Trophoblast cell (in vitro differentiated cells and primary cell): ENCODE measurements at regions not wholly inside any gene's neighbourhood (a gene's known extent, or its start where the extent isn't known, plus 50 kb on each side); places are given as distances from the start of the nearest gene placed in this dataset.

ENCODE experiments used
- DNase-seq, 2 donors: peaks; one replicate each; pipeline ENCODE4 v3.0.0-alpha.2; 2016
- H2AFZ ChIP-seq: 2 replicates; pipeline ENCODE4 v1.6.1; 2013; ENCODE audit warnings: low read length, moderate library complexity, mild to moderate bottlenecking; ENCODE audit not compliant: insufficient read depth, poor library complexity
- H2AK5ac ChIP-seq: 2 replicates; pipeline ENCODE4 v1.6.1; 2013; ENCODE audit warnings: mild to moderate bottlenecking, low read length
- H2BK120ac ChIP-seq: 2 replicates; pipeline ENCODE4 v1.6.1; 2013; ENCODE audit warnings: low read length, mild to moderate bottlenecking, moderate library complexity; ENCODE audit not compliant: insufficient read depth, poor library complexity
- H2BK12ac ChIP-seq: 2 replicates; pipeline ENCODE4 v1.6.1; 2013; ENCODE audit warnings: mild to moderate bottlenecking, low read length, moderate library complexity
- H2BK5ac ChIP-seq: 2 replicates; pipeline ENCODE4 v1.6.1; 2013; ENCODE audit warnings: low read length, low read depth, moderate library complexity, mild to moderate bottlenecking; ENCODE audit not compliant: poor library complexity
- H3K14ac ChIP-seq: 2 replicates; pipeline ENCODE4 v1.6.1; 2013; ENCODE audit warnings: mild to moderate bottlenecking, low read length
- H3K18ac ChIP-seq: 2 replicates; pipeline ENCODE4 v1.6.1; 2013; ENCODE audit warnings: mild to moderate bottlenecking, low read length
- H3K23ac ChIP-seq: 2 replicates; pipeline ENCODE4 v1.6.1; 2013; ENCODE audit warnings: low read length
- H3K27ac ChIP-seq: 2 replicates; pipeline ENCODE4 v1.5.1; 2013; ENCODE audit warnings: low read depth, mild to moderate bottlenecking, inconsistent platforms, low read length, moderate library complexity
- H3K27me3 ChIP-seq: 2 replicates; pipeline ENCODE4 v1.6.1; 2013; ENCODE audit warnings: inconsistent platforms, mild to moderate bottlenecking, low read length, moderate library complexity; ENCODE audit not compliant: insufficient read depth
- H3K36me3 ChIP-seq, 2 experiments: 1 replicate in 1 of 2; 2 replicates in 1 of 2; pipeline ENCODE4 v1.6.1; 2013; ENCODE audit warnings: low read length in 2 of 2, mild to moderate bottlenecking in 2 of 2, moderate library complexity in 1 of 2; ENCODE audit not compliant: insufficient read depth in 2 of 2, control insufficient read depth in 1 of 2
- H3K4ac ChIP-seq: 2 replicates; pipeline ENCODE4 v1.6.1; 2013; ENCODE audit warnings: low read depth, mild to moderate bottlenecking, low read length, moderate library complexity
- H3K4me1 ChIP-seq, 2 experiments: 1 replicate in 1 of 2; 2 replicates in 1 of 2; pipeline ENCODE4 v1.6.1; 2013; ENCODE audit warnings: low read length in 2 of 2, mild to moderate bottlenecking in 2 of 2, moderate library complexity in 1 of 2; ENCODE audit not compliant: insufficient read depth in 2 of 2, control insufficient read depth in 1 of 2
- H3K4me2 ChIP-seq: 2 replicates; pipeline ENCODE4 v1.6.1; 2013; ENCODE audit warnings: inconsistent platforms, mild to moderate bottlenecking, low read length, moderate library complexity
- H3K4me3 ChIP-seq: 2 replicates; pipeline ENCODE4 v1.5.1; 2013; ENCODE audit warnings: mild to moderate bottlenecking, low read depth, low read length, inconsistent platforms
- H3K79me1 ChIP-seq: one replicate; pipeline ENCODE4 v1.6.1; 2013; ENCODE audit warnings: low read length
- H3K79me2 ChIP-seq: 2 replicates; pipeline ENCODE4 v1.6.1; 2013; ENCODE audit warnings: low read length, mild to moderate bottlenecking; ENCODE audit not compliant: control insufficient read depth, insufficient read depth, poor library complexity
- H3K9ac ChIP-seq: 2 replicates; pipeline ENCODE4 v1.6.1; 2013; ENCODE audit warnings: mild to moderate bottlenecking, low read length
- H3K9me3 ChIP-seq: 2 replicates; pipeline ENCODE4 v1.6.1; 2013; ENCODE audit warnings: low read depth, mild to moderate bottlenecking, control low read depth, inconsistent platforms, low read length; ENCODE audit not compliant: insufficient read depth
- H4K12ac ChIP-seq: 2 replicates; pipeline ENCODE4 v1.6.1; 2013; ENCODE audit warnings: low read depth, mild to moderate bottlenecking, low read length, moderate library complexity
- H4K8ac ChIP-seq: 2 replicates; pipeline ENCODE4 v1.6.1; 2013; ENCODE audit warnings: low read depth, mild to moderate bottlenecking, low read length, moderate library complexity
- H4K91ac ChIP-seq: one replicate; pipeline ENCODE4 v1.6.1; 2013; ENCODE audit warnings: low read depth, mild to moderate bottlenecking, low read length, moderate library complexity
- WGBS: extraction: QIAGEN DNeasy Blood & Tissue Kit; methylation state at CpG from one replicate; pipeline ENCODE4 v1.1.7; 2013; ENCODE audit warnings: missing lambda C conversion rate; ENCODE audit not compliant: insufficient read length, insufficient coverage; ENCODE audit errors: extremely low coverage; 5-methylcytosine and 5-hydroxymethylcytosine counted together

- H3K18ac ChIP-seq = no peak overlapping the region
- no peak overlapping the region for H3K23ac ChIP-seq
- WGBS = no CpG with 5 or more reads among the region's 4 CpGs
- no peak overlapping the region for H3K14ac ChIP-seq
- H2BK5ac ChIP-seq = no peak overlapping the region
- H4K91ac ChIP-seq = no peak overlapping the region
- no peak overlapping the region for H3K27ac ChIP-seq
- no peak overlapping the region for H3K4me3 ChIP-seq
- no peak overlapping the region for H2BK120ac ChIP-seq
- H4K12ac ChIP-seq = no peak overlapping the region
- H3K79me1 ChIP-seq = no peaks in the 10 kb centered on the region
- H2AFZ ChIP-seq = no peak overlapping the region
- H4K8ac ChIP-seq = no peak overlapping the region
- no peak overlapping the region for H2BK12ac ChIP-seq
- H3K4me2 ChIP-seq = no peak overlapping the region
- H3K27me3 ChIP-seq = no peaks in the 10 kb centered on the region
- no peaks in the 10 kb centered on the region for H3K79me2 ChIP-seq
- H3K9ac ChIP-seq = no peak overlapping the region
- H3K36me3 ChIP-seq = no peaks in the 10 kb centered on the region
- no peaks in the 10 kb centered on the region for H3K4me1 ChIP-seq
- no peaks in the 10 kb centered on the region for H3K9me3 ChIP-seq
- H2AK5ac ChIP-seq = no peak overlapping the region
- H3K4ac ChIP-seq = no peak overlapping the region
- no peak for DNase-seq
These were observed 618.8 kb upstream of the GRM7 start for GRCh38 chr3:6242104-6242503.

GRCh38 chr3:6248528-6248927 is 612.4 kb upstream of the GRM7 start:
- H3K27me3 ChIP-seq = no peaks in the 10 kb centered on the region
- no peak overlapping the region for H3K9ac ChIP-seq
- no peak overlapping the region for H2BK120ac ChIP-seq
- no peak overlapping the region for H4K12ac ChIP-seq
- no peaks in the 10 kb centered on the region for H3K36me3 ChIP-seq
- H3K23ac ChIP-seq = no peak overlapping the region
- H3K4me2 ChIP-seq = no peak overlapping the region
- H2BK12ac ChIP-seq = no peak overlapping the region
- no CpG with 5 or more reads among the region's 2 CpGs for WGBS
- H2AFZ ChIP-seq = no peak overlapping the region
- no peaks in the 10 kb centered on the region for H3K9me3 ChIP-seq
- no peak overlapping the region for H4K91ac ChIP-seq
- H3K27ac ChIP-seq = no peak overlapping the region
- H3K4me1 ChIP-seq = no peaks in the 10 kb centered on the region
- no peak overlapping the region for H3K4ac ChIP-seq
- no peaks in the 10 kb centered on the region for H3K79me1 ChIP-seq
- no peak overlapping the region for H3K18ac ChIP-seq
- H4K8ac ChIP-seq = no peak overlapping the region
- H2AK5ac ChIP-seq = no peak overlapping the region
- no peaks in the 10 kb centered on the region for H3K79me2 ChIP-seq
- H3K14ac ChIP-seq = no peak overlapping the region
- no peak overlapping the region for H2BK5ac ChIP-seq
- no peak overlapping the region for H3K4me3 ChIP-seq
- no peak for DNase-seq

- H2BK5ac ChIP-seq = no peak overlapping the region
- no peak overlapping the region for H3K23ac ChIP-seq
- H3K4me1 ChIP-seq = no peaks in the 10 kb centered on the region
- no peak overlapping the region for H4K8ac ChIP-seq
- H4K12ac ChIP-seq = no peak overlapping the region
- H2BK12ac ChIP-seq = no peak overlapping the region
- no peaks in the 10 kb centered on the region for H3K79me1 ChIP-seq
- no peaks in the 10 kb centered on the region for H3K36me3 ChIP-seq
- H4K91ac ChIP-seq = no peak overlapping the region
- H3K14ac ChIP-seq = no peak overlapping the region
- DNase-seq = no peak
- no peak overlapping the region for H3K4me2 ChIP-seq
- H2AK5ac ChIP-seq = no peak overlapping the region
- no peaks in the 10 kb centered on the region for H3K27me3 ChIP-seq
- H3K4ac ChIP-seq = no peak overlapping the region
- H3K9ac ChIP-seq = no peak overlapping the region
- H3K79me2 ChIP-seq = no peaks in the 10 kb centered on the region
- no CpG with 5 or more reads among the region's 3 CpGs for WGBS
- no peak overlapping the region for H2BK120ac ChIP-seq
- no peaks in the 10 kb centered on the region for H3K9me3 ChIP-seq
- no peak overlapping the region for H3K4me3 ChIP-seq
- no peak overlapping the region for H2AFZ ChIP-seq
- no peak overlapping the region for H3K18ac ChIP-seq
- no peak overlapping the region for H3K27ac ChIP-seq
These were observed 611.2 kb upstream of the GRM7 start for GRCh38 chr3:6249679-6250078.

- no peaks in the 10 kb centered on the region for H3K9me3 ChIP-seq
- H3K36me3 ChIP-seq = no peaks in the 10 kb centered on the region
- H2AK5ac ChIP-seq = no peak overlapping the region
- H3K23ac ChIP-seq = no peak overlapping the region
- H3K4ac ChIP-seq = no peak overlapping the region
- H3K9ac ChIP-seq = no peak overlapping the region
- no peak overlapping the region for H3K18ac ChIP-seq
- H2AFZ ChIP-seq = no peak overlapping the region
- no peak overlapping the region for H2BK120ac ChIP-seq
- H4K91ac ChIP-seq = no peak overlapping the region
- no peak overlapping the region for H4K12ac ChIP-seq
- H3K27ac ChIP-seq = no peak overlapping the region
- H3K79me1 ChIP-seq = no peaks in the 10 kb centered on the region
- no peaks in the 10 kb centered on the region for H3K27me3 ChIP-seq
- no peaks in the 10 kb centered on the region for H3K79me2 ChIP-seq
- H3K4me2 ChIP-seq = no peak overlapping the region
- no peak overlapping the region for H3K4me3 ChIP-seq
- H3K14ac ChIP-seq = no peak overlapping the region
- no peak overlapping the region for H2BK5ac ChIP-seq
- H2BK12ac ChIP-seq = no peak overlapping the region
- no peak overlapping the region for H4K8ac ChIP-seq
- no peak for DNase-seq
- no peaks in the 10 kb centered on the region for H3K4me1 ChIP-seq
These were observed 610.7 kb upstream of the GRM7 start for GRCh38 chr3:6250167-6250566.
